H1 (cell line): ENCODE measurements at regions not wholly inside any gene's neighbourhood (a gene's known extent, or its start where the extent isn't known, plus 50 kb on each side); places are given as distances from the start of the nearest gene placed in this dataset.

Experiments used
- TBP ChIP-seq: IDR thresholded peaks from 2 replicates; pipeline ENCODE4 v1.6.1; 2011; ENCODE audit warnings: low read depth, low read length, improper control_type of control experiment

- TF ChIP-seq TBP = no peak
- TF ChIP-seq, all 59 proteins: peak for 0
Observed at GRCh38 chr4:138540056-138540800, 298.1 kb upstream of the SLC7A11 start (continued).
